HepG2 (cell line): ENCODE measurements at regions not wholly inside any gene's neighbourhood (a gene's known extent, or its start where the extent isn't known, plus 50 kb on each side); places are given as distances from the start of the nearest gene placed in this dataset.

Experiments used
- CHD4 ChIP-seq: fragments of 200-600 bp; sonication (generic); IDR thresholded peaks from 2 replicates; pipeline ENCODE4 v1.7.0; 2017; ENCODE audit warnings: mild to moderate bottlenecking, low read length, borderline replicate concordance
- CTCF ChIP-seq: sonication (generic); formaldehyde crosslinking; IDR thresholded peaks from 2 replicates; pipeline ENCODE4 v1.5.0; 2020; ENCODE audit warnings: mild to moderate bottlenecking, missing genetic modification reagents, moderate library complexity
- POLR2A ChIP-seq, 2 experiments: IDR thresholded peaks; 2 replicates each; pipeline ENCODE4 v1.6.1; 2011; ENCODE audit warnings: low read depth in 2 of 2, low read length in 2 of 2, mild to moderate bottlenecking in 1 of 2, moderate library complexity in 1 of 2; ENCODE audit not compliant: insufficient read depth in 1 of 2
- RERE ChIP-seq: IDR thresholded peaks from 2 replicates; pipeline ENCODE4 v1.6.1; 2016; ENCODE audit warnings: low read depth, missing genetic modification reagents, missing compliant biosample characterization
- ZNF580 ChIP-seq: IDR thresholded peaks from 2 replicates; pipeline ENCODE4 v1.6.1; 2016; ENCODE audit warnings: low read depth, borderline replicate concordance

GRCh38 chr3:7854266-7854665, 647.4 kb upstream of the LMCD1 start:
- TF ChIP-seq RERE (no peak), POLR2A (IDR thresholded peaks at IDR 0.05; ENCODE audit: insufficient read depth in 1 of 2, low read depth in 2 of 2, low read length in 2 of 2) (no peak), CTCF (CRISPR knock-in tag) (no peak), ZNF580 (no peak), CHD4 (no peak)
